ENCODE measurements at regions not wholly inside any gene's neighbourhood (a gene's known extent, or its start where the extent isn't known, plus 50 kb on each side); places are given as distances from the start of the nearest gene placed in this dataset.

GRCh38 chr6:50939931-50940330 lies 121.3 kb downstream of the TFAP2B start:
- TF ChIP-seq POLR2A (IDR thresholded peaks at IDR 0.05; ENCODE audit: low read length): no peak
- no peak for TF ChIP-seq GATA1 (IDR thresholded peaks at IDR 0.05; ENCODE audit: low read depth, low read length)

Data from erythroblast (primary cell).